ENCODE measurements at regions not wholly inside any gene's neighbourhood (a gene's known extent, or its start where the extent isn't known, plus 50 kb on each side); places are given as distances from the start of the nearest gene placed in this dataset.

DNA sequence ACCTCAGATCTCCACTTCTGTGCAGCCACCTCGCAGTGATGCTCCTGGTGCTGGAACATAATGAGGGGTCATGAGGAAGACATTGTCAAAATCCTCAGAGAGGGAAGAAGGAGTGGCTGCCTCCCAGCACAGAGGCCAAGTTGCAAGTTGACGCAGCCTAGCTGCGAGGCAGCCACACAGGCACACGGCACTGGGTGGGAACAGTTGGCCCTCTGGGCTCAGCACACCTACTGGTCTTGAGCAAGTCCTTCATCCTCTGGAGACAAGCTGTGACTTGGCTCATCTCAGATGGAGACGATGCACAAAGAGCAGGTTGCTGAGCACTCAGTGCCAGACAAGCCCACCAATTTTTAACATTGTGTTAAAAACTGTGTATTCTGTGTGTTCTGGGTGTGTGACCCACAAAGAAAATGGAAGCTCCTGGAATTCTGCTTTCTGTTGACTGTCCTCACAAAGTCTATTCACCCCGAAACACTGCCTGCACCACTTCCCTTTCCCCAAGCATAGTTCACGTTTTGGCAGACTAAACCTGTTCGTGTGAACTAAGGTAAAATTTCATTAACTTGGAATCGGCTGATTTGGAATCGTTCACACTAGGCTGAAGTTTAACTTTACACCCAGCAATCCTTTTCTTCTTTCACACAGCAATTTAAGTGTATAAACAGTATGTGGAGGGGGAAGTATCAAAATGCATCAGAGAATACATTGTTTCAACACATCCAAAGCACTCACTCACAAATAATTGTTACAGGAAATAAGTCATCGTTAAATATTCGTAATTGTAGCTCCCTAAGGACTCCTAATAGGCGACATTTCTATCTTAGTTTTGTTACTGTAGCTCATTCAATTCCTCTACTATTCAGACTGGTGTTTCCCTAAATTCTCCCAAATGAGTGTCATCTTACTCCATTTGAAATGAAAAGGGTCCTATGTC lies 266.6 kb upstream of the ID2 start:
- no peaks in the 10 kb centered on the region for H3K27me3 Mint-ChIP-seq (ENCODE audit: low read depth)
- H3K4me3 Mint-ChIP-seq: no peak overlapping the region
- peaks cover 44% of the 10 kb centered on the region for H3K4me1 Mint-ChIP-seq
- TF ChIP-seq CTCF (IDR thresholded peaks at IDR 0.05; ENCODE audit: unreplicated experiment in 3 of 3): no peak
- no peaks in the 10 kb centered on the region for H3K36me3 Mint-ChIP-seq (ENCODE audit: low read depth)
- H3K9me3 Mint-ChIP-seq: no peaks in the 10 kb centered on the region
- no peak overlapping the region for H3K27ac Mint-ChIP-seq

DNA sequence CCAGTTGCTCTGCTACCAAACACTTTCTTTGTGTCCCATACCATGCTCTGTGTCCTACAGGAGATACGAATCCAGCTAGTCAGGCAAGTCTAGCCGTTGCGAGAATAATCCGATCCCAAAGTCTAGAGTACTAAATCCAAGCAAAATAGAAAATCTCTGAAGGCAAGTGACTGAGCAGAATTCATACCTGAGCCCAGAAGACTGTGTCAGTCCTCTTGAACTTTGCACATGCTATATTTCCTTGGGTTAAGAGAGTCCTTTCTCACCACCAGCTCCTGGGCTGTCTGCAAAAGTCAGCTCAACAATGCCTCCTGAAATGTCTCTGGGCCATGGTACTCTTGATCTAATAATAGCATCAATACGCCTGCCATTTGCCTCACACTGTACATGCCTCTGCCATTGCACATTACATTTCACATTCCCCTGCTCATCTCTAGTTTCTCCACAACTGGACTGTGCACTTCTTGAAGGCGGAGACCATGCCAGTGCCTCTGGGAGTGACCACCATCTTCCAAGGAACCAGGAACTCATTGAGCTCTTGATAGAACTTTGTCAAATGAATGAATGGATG lies 265.8 kb upstream of the ID2 start:
- H3K4me1 Mint-ChIP-seq: peaks cover 44% of the 10 kb centered on the region
- no peaks in the 10 kb centered on the region for H3K9me3 Mint-ChIP-seq
- no peak overlapping the region for H3K4me3 Mint-ChIP-seq
- peak overlapping the region in 1 of 3 experiments; percentile 48 for H3K27ac Mint-ChIP-seq
- no peaks in the 10 kb centered on the region for H3K36me3 Mint-ChIP-seq (ENCODE audit: low read depth)
- TF ChIP-seq CTCF (IDR thresholded peaks at IDR 0.05; ENCODE audit: unreplicated experiment in 3 of 3): no peak
- no peaks in the 10 kb centered on the region for H3K27me3 Mint-ChIP-seq (ENCODE audit: low read depth)

- Mint-ChIP-seq H3K9me3 (no peaks in the 10 kb centered on the region), H3K36me3 (ENCODE audit: low read depth) (no peaks in the 10 kb centered on the region), H3K4me1 (peaks cover 40% of the 10 kb centered on the region), H3K27me3 (ENCODE audit: low read depth) (no peaks in the 10 kb centered on the region), H3K27ac (peak overlapping the region in 2 of 3 experiments; percentile 48 to 63), H3K4me3 (no peak overlapping the region)
- TF ChIP-seq CTCF (IDR thresholded peaks at IDR 0.05; ENCODE audit: unreplicated experiment in 3 of 3): no peak
Measured at GRCh38 chr2:8416849-8417832, 264.7 kb upstream of the ID2 start.

DNA sequence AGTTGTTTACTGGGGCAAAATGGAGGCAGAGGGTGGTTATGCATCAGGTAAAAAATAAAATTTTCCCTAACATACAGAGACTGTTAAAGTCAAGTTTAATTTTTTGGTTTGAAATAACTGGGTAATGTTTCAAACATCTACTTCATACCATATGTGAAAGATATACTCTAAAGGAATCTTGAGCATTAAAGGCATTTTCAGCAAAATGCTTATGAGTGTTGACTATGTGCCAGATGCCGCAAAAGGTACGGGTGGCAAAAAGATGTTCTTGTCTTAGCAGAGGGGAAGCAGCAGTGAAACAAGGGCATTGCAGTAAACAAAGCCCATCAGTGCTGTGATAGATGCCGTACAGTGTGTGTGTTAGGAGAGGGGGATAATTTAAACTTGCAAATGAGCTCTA lies 263.1 kb upstream of the ID2 start:
- no peaks in the 10 kb centered on the region for H3K27me3 Mint-ChIP-seq (ENCODE audit: low read depth)
- peaks cover 30% of the 10 kb centered on the region for H3K4me1 Mint-ChIP-seq
- H3K9me3 Mint-ChIP-seq: no peaks in the 10 kb centered on the region
- no peaks in the 10 kb centered on the region for H3K36me3 Mint-ChIP-seq (ENCODE audit: low read depth)
- peak overlapping the region in 1 of 3 experiments; percentile 28 for H3K27ac Mint-ChIP-seq
- no peak overlapping the region for H3K4me3 Mint-ChIP-seq
- TF ChIP-seq CTCF (IDR thresholded peaks at IDR 0.05; ENCODE audit: unreplicated experiment in 3 of 3): no peak

DNA sequence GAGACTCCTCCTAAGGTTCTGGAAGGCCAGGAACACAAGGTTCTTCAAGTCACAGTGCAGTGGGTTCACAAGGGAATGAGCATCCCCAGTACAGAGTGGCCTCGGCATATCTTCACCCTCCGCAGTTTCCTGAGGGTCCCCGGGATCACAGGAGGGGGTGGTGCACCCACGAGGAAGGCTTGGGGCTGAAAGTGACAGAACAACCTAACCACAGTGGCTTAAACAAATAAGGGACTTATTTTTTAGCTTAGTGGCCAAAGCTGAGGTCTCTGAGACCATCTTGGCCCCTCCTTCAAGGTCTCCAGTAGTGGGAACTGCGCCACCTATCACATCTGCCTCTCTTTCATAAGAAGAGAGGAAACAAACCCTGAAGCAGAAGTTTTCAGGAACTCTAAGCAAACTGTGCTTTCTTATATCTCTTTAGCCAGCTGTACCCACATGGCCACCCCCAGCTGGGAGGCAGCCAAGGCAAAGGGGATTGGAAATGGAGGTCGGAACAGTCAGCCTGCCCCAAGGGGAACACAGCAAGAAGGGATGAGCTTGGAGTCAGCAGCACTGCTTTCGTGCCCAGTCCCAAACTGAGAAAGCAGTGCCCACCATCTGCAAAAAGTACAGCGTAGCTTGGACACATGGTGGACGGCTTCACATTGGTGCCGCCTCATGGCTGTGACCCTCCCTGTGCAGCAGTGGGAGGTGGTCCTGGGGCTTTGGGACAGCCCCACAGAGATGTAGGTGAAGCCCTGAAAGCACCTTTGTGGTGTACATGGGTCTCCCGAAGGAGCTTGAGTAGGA lies 260.0 kb upstream of the ID2 start:
- no peaks in the 10 kb centered on the region for H3K27me3 Mint-ChIP-seq (ENCODE audit: low read depth)
- peaks cover 20% of the 10 kb centered on the region for H3K4me1 Mint-ChIP-seq
- H3K36me3 Mint-ChIP-seq (ENCODE audit: low read depth): no peaks in the 10 kb centered on the region
- H3K4me3 Mint-ChIP-seq: no peak overlapping the region
- no peak for TF ChIP-seq CTCF (IDR thresholded peaks at IDR 0.05; ENCODE audit: unreplicated experiment in 3 of 3)
- H3K27ac Mint-ChIP-seq: no peak overlapping the region
- H3K9me3 Mint-ChIP-seq: peaks cover 3% of the 10 kb centered on the region

Measured in nephron (organoid).